ENCODE measurements at regions not wholly inside any gene's neighbourhood (a gene's known extent, or its start where the extent isn't known, plus 50 kb on each side); places are given as distances from the start of the nearest gene placed in this dataset.

DNA sequence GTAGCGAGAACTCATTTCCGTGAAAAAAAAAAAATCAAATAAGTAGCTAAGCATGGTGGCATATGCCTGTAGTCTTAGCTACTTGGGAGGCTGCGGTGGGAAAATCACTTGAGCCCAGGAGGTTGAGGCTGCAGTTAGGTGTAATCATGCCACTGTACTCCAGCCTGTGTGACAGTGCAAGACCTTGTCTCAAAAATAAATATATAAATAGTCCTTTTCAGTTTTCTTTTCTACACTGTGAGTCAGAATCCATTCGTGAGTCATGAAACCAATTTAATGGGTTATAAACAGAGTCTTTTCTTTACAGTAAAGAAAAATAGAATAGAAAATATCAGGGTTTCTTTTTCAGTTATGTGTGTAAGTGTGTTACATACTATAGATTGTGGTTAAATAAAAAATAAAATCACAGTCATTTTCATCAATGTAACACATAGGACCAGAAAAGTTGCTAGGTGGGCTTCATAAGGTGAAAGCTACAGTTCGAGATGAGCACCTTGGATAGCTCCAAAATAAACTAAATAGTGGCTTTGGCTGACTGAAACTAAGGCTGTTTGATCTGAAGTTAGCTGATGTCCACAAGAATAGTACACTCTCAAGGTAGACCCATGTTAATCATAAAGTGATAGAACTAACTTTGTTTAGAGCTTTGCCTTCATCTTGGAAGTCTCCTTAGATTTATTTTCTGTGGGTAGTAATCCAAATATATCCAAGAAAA lies 781.1 kb downstream of the GATA3 start:
- TF ChIP-seq, protein P1, sequence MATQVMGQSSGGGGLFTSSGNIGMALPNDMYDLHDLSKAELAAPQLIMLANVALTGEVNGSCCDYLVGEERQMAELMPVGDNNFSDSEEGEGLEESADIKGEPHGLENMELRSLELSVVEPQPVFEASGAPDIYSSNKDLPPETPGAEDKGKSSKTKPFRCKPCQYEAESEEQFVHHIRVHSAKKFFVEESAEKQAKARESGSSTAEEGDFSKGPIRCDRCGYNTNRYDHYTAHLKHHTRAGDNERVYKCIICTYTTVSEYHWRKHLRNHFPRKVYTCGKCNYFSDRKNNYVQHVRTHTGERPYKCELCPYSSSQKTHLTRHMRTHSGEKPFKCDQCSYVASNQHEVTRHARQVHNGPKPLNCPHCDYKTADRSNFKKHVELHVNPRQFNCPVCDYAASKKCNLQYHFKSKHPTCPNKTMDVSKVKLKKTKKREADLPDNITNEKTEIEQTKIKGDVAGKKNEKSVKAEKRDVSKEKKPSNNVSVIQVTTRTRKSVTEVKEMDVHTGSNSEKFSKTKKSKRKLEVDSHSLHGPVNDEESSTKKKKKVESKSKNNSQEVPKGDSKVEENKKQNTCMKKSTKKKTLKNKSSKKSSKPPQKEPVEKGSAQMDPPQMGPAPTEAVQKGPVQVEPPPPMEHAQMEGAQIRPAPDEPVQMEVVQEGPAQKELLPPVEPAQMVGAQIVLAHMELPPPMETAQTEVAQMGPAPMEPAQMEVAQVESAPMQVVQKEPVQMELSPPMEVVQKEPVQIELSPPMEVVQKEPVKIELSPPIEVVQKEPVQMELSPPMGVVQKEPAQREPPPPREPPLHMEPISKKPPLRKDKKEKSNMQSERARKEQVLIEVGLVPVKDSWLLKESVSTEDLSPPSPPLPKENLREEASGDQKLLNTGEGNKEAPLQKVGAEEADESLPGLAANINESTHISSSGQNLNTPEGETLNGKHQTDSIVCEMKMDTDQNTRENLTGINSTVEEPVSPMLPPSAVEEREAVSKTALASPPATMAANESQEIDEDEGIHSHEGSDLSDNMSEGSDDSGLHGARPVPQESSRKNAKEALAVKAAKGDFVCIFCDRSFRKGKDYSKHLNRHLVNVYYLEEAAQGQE (IDR thresholded peaks at IDR 0.05; ENCODE audit: insufficient replicate concordance, low read depth) = peak; percentile 43
- TF ChIP-seq SPI1 (IDR thresholded peaks at IDR 0.05; ENCODE audit: borderline replicate concordance, low read depth) = no peak
- Histone ChIP-seq H3K27me3 (ENCODE audit: insufficient read depth, poor library complexity, severe bottlenecking) (no peaks in the 10 kb centered on the region), H3K27ac (replicated peaks) (no peak overlapping the region), H3K4me3 (replicated peaks; ENCODE audit: insufficient read depth, low read length) (no peak overlapping the region)
- no peak for DNase-seq (ENCODE audit: low read depth in 1 of 2, low spot score in 1 of 2)

DNA sequence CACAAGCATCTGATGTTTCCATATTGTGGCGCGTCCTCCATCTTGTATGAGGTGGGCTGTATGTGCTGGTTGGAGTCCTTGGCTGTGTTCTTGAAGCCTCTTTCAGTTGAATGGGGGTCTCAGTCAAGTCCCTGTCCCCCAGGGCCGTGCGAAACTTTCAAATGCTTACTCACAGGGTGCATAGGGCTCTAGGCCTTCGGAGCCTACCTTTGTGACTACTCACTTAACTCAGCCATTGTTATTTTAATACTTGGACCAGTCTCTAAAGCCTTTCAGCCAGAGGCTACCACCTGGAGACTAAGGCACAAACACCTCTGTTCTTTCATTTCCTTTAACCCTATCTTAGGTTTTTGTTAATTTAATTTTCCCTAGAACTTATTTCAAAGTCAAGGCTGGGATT lies 785.9 kb downstream of the GATA3 start:
- TF ChIP-seq POLR2AphosphoS5 (IDR thresholded peaks at IDR 0.05; ENCODE audit: low read depth) (no peak), GABPA (IDR thresholded peaks at IDR 0.05; ENCODE audit: low read depth) (no peak), SPI1 (IDR thresholded peaks at IDR 0.05; ENCODE audit: borderline replicate concordance, low read depth) (no peak)
- TF ChIP-seq, protein P1 (IDR thresholded peaks at IDR 0.05; ENCODE audit: insufficient replicate concordance, low read depth) = no peak
- TF ChIP-seq, protein P2, sequence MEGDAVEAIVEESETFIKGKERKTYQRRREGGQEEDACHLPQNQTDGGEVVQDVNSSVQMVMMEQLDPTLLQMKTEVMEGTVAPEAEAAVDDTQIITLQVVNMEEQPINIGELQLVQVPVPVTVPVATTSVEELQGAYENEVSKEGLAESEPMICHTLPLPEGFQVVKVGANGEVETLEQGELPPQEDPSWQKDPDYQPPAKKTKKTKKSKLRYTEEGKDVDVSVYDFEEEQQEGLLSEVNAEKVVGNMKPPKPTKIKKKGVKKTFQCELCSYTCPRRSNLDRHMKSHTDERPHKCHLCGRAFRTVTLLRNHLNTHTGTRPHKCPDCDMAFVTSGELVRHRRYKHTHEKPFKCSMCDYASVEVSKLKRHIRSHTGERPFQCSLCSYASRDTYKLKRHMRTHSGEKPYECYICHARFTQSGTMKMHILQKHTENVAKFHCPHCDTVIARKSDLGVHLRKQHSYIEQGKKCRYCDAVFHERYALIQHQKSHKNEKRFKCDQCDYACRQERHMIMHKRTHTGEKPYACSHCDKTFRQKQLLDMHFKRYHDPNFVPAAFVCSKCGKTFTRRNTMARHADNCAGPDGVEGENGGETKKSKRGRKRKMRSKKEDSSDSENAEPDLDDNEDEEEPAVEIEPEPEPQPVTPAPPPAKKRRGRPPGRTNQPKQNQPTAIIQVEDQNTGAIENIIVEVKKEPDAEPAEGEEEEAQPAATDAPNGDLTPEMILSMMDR (IDR thresholded peaks at IDR 0.05; ENCODE audit: insufficient read depth, low read length) = no peak
- no peak for DNase-seq (ENCODE audit: low read depth in 1 of 2, low spot score in 1 of 2)

DNA sequence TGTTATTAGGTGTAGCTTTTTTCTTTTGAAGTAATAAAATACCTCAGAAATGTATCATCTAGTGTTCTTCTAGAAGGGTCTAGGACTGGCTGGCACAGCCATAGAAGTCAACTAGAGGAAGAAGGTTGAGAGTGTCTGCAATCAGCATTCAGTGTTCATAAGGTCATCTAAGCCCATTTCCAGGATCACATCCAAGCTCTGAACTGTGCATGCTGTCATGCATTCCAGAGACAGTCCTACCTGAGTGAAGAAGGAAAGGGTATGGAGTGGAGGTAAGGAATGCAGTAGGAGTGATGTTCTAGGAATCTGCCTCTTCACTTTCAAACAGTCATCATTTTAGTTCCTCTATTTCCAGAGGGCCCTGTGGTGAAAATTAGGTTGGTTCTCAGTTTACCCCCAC lies 789.7 kb downstream of the GATA3 start:
- H3K27me3 ChIP-seq (ENCODE audit: insufficient read depth, poor library complexity, severe bottlenecking) = no peaks in the 10 kb centered on the region
- no peak for DNase-seq (ENCODE audit: low read depth in 1 of 2, low spot score in 1 of 2)
- TF ChIP-seq SPI1 (IDR thresholded peaks at IDR 0.05; ENCODE audit: borderline replicate concordance, low read depth) = no peak
- TF ChIP-seq POLR2AphosphoS5 (IDR thresholded peaks at IDR 0.05; ENCODE audit: low read depth) = no peak
- no peak for TF ChIP-seq GABPA (IDR thresholded peaks at IDR 0.05; ENCODE audit: low read depth)
- TF ChIP-seq, protein P2 (IDR thresholded peaks at IDR 0.05; ENCODE audit: insufficient read depth, low read length) = no peak
- TF ChIP-seq, protein P1 (IDR thresholded peaks at IDR 0.05; ENCODE audit: insufficient replicate concordance, low read depth) = no peak
- H3K27ac ChIP-seq (replicated peaks) = no peak overlapping the region
- no peak overlapping the region for H3K4me3 ChIP-seq (replicated peaks; ENCODE audit: insufficient read depth, low read length)

More for the DNA sequence above, 785.9 kb downstream of the GATA3 start:
- Histone ChIP-seq H3K27ac (replicated peaks) (no peak overlapping the region), H3K4me3 (replicated peaks; ENCODE audit: insufficient read depth, low read length) (no peak overlapping the region), H3K27me3 (ENCODE audit: insufficient read depth, poor library complexity, severe bottlenecking) (no peaks in the 10 kb centered on the region)

All from HL-60 (cell line).